ENCODE measurements at regions not wholly inside any gene's neighbourhood (a gene's known extent, or its start where the extent isn't known, plus 50 kb on each side); places are given as distances from the start of the nearest gene placed in this dataset.

DNA sequence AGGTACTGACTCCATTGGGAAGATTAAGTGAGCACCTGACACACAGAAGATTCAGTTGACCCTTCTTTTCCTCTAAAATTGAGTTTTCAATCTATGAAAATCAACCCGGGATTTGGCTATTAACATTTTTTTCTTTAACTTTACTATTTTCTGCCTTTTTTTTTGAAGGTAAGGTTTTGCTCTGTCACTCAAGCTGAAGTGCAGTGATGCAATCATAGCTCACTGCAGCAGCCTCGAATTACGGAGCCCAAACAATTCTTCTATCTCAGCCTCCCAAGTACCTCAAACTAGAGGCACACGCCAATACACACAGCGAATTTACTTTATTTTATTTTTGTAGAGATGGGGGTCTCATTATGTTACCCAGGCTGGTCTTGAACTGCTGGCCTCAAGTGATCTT, 1029.5 kb downstream of the MCTP2 start:
- TF ChIP-seq POU2F2 (IDR thresholded peaks at IDR 0.05; ENCODE audit: low read depth, low read length) (no peak), TAF1 (IDR thresholded peaks at IDR 0.05; ENCODE audit: low read depth, low read length) (no peak), POLR2AphosphoS5 (IDR thresholded peaks at IDR 0.05; ENCODE audit: low read depth, low read length) (no peak), POLR2A (IDR thresholded peaks at IDR 0.05; ENCODE audit: low read depth, low read length) (no peak), SPI1 (IDR thresholded peaks at IDR 0.05; ENCODE audit: low read depth, low read length) (no peak)

All from GM12891 (cell line).